Upper lobe of left lung (tissue), 6 donors: ENCODE measurements at regions not wholly inside any gene's neighbourhood (a gene's known extent, or its start where the extent isn't known, plus 50 kb on each side); places are given as distances from the start of the nearest gene placed in this dataset.

Source experiments
- ATAC-seq, 2 donors: fragments of 200-7000 bp; cut with Tn5 transposase; one replicate each; pipeline ENCODE4 v1.9.1; 2022; ENCODE audit warnings: mild to moderate bottlenecking in 2 of 2, moderate library complexity in 2 of 2; ENCODE audit not compliant: low FRiP score in 2 of 2
- DNase-seq, 2 donors: peaks; one replicate each; pipeline ENCODE4 v3.0.0-alpha.2; 2019 to 2020
- H3K27ac ChIP-seq, 4 donors: fragments of 200-600 bp; sonication (generic); one replicate each; pipeline ENCODE4 v1.5.1; 2016 to 2019
- H3K27me3 ChIP-seq, 4 donors: fragments of 200-600 bp; sonication (generic); one replicate each; pipeline ENCODE4 v1.5.1; 2017 to 2019
- H3K36me3 ChIP-seq, 4 donors: fragments of 200-600 bp; sonication (generic); one replicate each; pipeline ENCODE4 v1.5.1; 2016 to 2019
- H3K4me1 ChIP-seq, 4 donors: fragments of 200-600 bp; sonication (generic); one replicate each; pipeline ENCODE4 v1.5.1; 2018 to 2019
- H3K4me3 ChIP-seq, 4 donors: fragments of 200-600 bp; sonication (generic); one replicate each; pipeline ENCODE4 v1.5.1; 2017 to 2019; ENCODE audit warnings: mild to moderate bottlenecking in 2 of 4, moderate library complexity in 1 of 4
- H3K9me3 ChIP-seq, 4 donors: fragments of 200-600 bp; sonication (generic); one replicate each; pipeline ENCODE4 v1.5.1; 2018 to 2019
- EP300 ChIP-seq, 4 donors: sonication (generic); formaldehyde crosslinking; IDR thresholded peaks; one replicate each; pipeline ENCODE4 v1.5.1; 2017; ENCODE audit warnings: antibody characterized with exemption in 4 of 4, control low read depth in 2 of 4
- POLR2A ChIP-seq, 4 donors: fragments of 450-650 bp; IDR thresholded peaks; one replicate each; pipeline ENCODE4 v1.5.1; 2016 to 2017; ENCODE audit warnings: antibody characterized with exemption in 4 of 4, mild to moderate bottlenecking in 2 of 4
- POLR2AphosphoS5 ChIP-seq, 2 donors: sonication (generic); formaldehyde crosslinking; IDR thresholded peaks; one replicate each; pipeline ENCODE4 v1.5.1; 2017; ENCODE audit warnings: antibody characterized with exemption in 2 of 2
- WGBS, 2 donors: methylation state at CpG; one replicate each; pipeline ENCODE4 v1.1.5; 2017 to 2018; 5-methylcytosine and 5-hydroxymethylcytosine counted together
- TF ChIP-seq, protein P1 (sequence below), 6 experiments: fragments of 450-650 bp in 4 of 6; fragments of 200-600 bp in 2 of 6; sonication (generic) in 2 of 6; IDR thresholded peaks; one replicate each; pipeline ENCODE4 v1.5.1; 2016 to 2019; ENCODE audit warnings: antibody characterized with exemption in 6 of 6
- donor health status: DM: no; HTN: no; CAD: no; lungs with moderate emphysema.
- donor health status: DM: no; HTN: yes; CAD: no; lungs with severe emphysema.

DNA sequence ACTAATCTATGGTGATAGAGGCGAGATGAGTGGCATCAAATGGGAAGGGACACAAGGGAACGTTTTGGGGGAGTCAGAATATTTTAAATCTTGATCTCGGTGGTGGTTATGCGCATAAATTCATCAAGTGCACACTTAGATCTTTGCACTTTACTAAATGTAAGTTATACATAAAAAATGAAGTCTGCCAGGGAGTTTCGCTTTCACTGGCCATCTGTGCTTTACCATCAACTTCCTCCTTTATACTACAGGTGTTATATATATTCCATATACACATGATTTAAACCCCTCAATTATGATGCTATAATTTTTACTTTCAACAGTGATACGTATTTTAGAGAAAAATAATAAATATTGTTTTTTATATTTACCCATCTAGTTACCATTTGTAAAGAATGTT, 97.6 kb upstream of the AKIRIN2 start:
- ATAC-seq = no peak
- no peak overlapping the region for H3K27ac ChIP-seq

DNA sequence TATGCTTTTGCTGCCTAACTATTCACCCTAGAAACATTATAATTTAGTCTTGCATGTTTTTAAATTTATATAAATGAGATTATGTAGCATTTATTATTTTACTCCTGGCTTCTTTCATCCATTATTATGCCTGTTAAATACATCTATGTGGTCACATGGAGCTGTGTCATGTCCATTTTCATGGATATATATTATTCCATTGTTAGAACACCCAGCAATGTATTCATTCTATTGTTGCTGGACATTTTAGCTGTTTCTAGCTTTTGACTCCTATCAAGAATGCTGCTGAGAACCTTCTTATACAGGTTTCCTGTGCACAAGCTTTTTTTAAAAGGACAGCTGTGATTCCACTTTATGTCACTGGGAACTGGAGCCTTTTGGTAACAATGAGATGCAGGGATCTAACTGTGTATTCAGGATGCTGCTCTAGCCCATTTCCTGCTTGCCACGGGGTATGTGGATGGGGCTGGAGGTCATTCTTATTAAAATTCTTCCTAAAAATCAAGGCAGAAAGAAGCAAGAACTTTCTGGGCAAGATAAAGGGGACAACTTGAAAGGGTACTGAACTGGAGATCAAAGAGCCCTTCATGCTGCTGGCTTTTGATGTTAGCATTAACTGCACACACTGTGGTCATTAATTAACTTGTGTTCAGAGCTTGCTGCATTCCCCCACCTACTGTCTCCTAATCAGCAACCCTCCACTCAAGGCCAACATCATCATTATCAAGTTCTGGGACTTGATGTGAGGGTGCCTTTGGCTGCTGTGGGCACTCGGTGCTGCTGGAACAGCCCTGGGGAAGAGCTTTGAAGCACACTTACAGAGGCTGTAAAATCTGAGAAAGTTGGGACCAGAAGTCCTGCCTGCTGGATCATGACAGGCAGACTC, 96.6 kb upstream of the AKIRIN2 start:
- Histone ChIP-seq H3K36me3 (no peaks in the 10 kb centered on the region), H3K4me1 (peaks cover 0 to 6% (median 0%) of the 10 kb centered on the region in 4 donors), H3K4me3 (no peak overlapping the region), H3K27me3 (no peaks in the 10 kb centered on the region), H3K9me3 (no peaks in the 10 kb centered on the region), H3K27ac (no peak overlapping the region)
- ATAC-seq = no peak
- DNase-seq = no peak
- 22 to 31% methylated on average over 2 of the region's 2 CpGs for WGBS, 2 donors
- TF ChIP-seq, protein P1, sequence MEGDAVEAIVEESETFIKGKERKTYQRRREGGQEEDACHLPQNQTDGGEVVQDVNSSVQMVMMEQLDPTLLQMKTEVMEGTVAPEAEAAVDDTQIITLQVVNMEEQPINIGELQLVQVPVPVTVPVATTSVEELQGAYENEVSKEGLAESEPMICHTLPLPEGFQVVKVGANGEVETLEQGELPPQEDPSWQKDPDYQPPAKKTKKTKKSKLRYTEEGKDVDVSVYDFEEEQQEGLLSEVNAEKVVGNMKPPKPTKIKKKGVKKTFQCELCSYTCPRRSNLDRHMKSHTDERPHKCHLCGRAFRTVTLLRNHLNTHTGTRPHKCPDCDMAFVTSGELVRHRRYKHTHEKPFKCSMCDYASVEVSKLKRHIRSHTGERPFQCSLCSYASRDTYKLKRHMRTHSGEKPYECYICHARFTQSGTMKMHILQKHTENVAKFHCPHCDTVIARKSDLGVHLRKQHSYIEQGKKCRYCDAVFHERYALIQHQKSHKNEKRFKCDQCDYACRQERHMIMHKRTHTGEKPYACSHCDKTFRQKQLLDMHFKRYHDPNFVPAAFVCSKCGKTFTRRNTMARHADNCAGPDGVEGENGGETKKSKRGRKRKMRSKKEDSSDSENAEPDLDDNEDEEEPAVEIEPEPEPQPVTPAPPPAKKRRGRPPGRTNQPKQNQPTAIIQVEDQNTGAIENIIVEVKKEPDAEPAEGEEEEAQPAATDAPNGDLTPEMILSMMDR (IDR thresholded peaks at IDR 0.05) = no peak
- TF ChIP-seq POLR2A (IDR thresholded peaks at IDR 0.05) (no peak), EP300 (IDR thresholded peaks at IDR 0.05) (no peak), POLR2AphosphoS5 (IDR thresholded peaks at IDR 0.05) (no peak)

More for the DNA sequence above, 97.6 kb upstream of the AKIRIN2 start:
- peaks cover 0 to 6% (median 0%) of the 10 kb centered on the region in 4 donors for H3K4me1 ChIP-seq
- DNase-seq = no peak
- H3K27me3 ChIP-seq = no peaks in the 10 kb centered on the region
- WGBS, 2 donors = 65 to 71% methylated on average over 6 of the region's 6 CpGs
- no peaks in the 10 kb centered on the region for H3K9me3 ChIP-seq
- no peak for TF ChIP-seq POLR2AphosphoS5 (IDR thresholded peaks at IDR 0.05)
- no peak for TF ChIP-seq POLR2A (IDR thresholded peaks at IDR 0.05)
- TF ChIP-seq, protein P1 (IDR thresholded peaks at IDR 0.05) = no peak
- TF ChIP-seq EP300 (IDR thresholded peaks at IDR 0.05) = no peak
- H3K36me3 ChIP-seq = no peaks in the 10 kb centered on the region
- H3K4me3 ChIP-seq = no peak overlapping the region

DNA sequence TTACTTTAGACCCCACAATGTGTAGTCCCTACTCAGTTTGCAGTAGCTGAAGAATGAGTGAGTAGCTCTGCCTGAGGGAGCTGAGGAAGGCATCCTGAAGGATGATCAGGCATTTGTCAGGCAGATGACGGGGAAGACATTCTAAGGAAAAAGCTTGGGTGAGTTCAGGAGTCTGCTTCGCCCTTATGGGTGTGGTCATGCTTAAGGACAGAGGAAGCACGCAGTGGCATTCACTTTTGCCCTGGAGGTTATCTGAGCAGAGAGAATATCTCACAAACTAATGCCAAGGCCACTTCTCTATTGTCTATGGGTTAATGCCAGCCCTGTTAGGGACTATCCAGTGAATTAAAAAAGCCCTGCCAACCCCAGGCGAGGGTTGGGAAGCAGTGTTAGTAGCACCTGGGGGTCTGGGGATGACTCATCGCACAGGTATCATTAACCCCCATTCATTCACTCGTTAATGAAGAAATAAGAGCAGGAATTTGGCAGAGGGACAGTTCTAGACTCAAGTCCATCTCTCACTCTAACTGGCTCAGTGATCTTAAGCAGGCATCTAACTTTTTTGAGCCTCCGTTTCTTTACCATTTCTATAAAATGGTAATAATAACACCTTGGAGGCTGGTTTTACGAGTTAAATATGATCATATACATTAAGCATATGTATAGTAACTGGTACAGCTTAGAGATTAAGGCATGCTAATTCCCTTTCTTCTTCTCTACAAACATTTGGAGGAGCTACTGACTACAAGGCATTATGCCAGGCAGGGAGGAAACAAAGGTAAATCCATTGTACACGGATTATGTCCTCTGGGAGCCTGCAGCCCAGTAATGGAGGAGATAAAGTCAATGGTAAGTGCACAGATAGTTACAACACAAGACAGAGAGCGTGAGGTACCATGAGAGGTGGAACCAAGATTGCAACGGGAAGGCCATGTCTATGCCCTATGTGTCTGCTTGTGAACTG, 93.2 kb upstream of the AKIRIN2 start:
- H3K4me3 ChIP-seq = no peak overlapping the region
- H3K4me1 ChIP-seq = peaks cover 0 to 6% (median 0%) of the 10 kb centered on the region in 4 donors
- H3K27me3 ChIP-seq = no peaks in the 10 kb centered on the region
- DNase-seq (no peak), ATAC-seq (peak in 1 of 2 donors; percentile 43)
- TF ChIP-seq, protein P1 (IDR thresholded peaks at IDR 0.05) = no peak
- no peak for TF ChIP-seq EP300 (IDR thresholded peaks at IDR 0.05)
- TF ChIP-seq POLR2AphosphoS5 (IDR thresholded peaks at IDR 0.05) = no peak
- TF ChIP-seq POLR2A (IDR thresholded peaks at IDR 0.05) = no peak
- no peaks in the 10 kb centered on the region for H3K36me3 ChIP-seq
- H3K27ac ChIP-seq = no peak overlapping the region
- WGBS, 2 donors = 82 to 83% methylated on average over 11 of the region's 11 CpGs
- H3K9me3 ChIP-seq = no peaks in the 10 kb centered on the region

DNA sequence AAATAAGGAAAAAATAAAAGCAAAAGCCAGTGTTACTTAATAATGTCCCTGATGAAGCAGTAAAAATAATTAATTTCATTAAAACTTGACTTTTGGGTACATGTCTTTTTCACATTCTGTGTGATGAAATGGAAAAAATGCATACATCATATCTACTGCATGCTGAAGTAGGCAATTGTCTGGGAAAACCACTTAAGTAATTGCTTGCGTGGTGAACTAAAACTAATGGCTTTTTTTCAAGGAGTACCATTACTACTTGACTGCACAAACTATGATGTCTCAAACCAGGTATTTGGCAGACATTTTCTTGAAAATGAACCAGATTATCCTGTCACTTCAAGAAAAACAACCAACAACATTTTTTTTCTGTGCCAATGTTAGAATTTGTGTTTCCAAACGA, 91.3 kb upstream of the AKIRIN2 start:
- H3K36me3 ChIP-seq = no peaks in the 10 kb centered on the region
- TF ChIP-seq POLR2A (IDR thresholded peaks at IDR 0.05) = no peak
- TF ChIP-seq, protein P1 (IDR thresholded peaks at IDR 0.05) = no peak
- H3K9me3 ChIP-seq = no peaks in the 10 kb centered on the region
- H3K4me1 ChIP-seq = peaks cover 0 to 10% (median 8%) of the 10 kb centered on the region in 4 donors
- no peak overlapping the region for H3K27ac ChIP-seq
- no peak for DNase-seq
- H3K4me3 ChIP-seq = no peak overlapping the region
- no peak for ATAC-seq
- H3K27me3 ChIP-seq = no peaks in the 10 kb centered on the region
- 70 to 81% methylated on average over 2 of the region's 2 CpGs for WGBS, 2 donors
